ENCODE measurements at regions not wholly inside any gene's neighbourhood (a gene's known extent, or its start where the extent isn't known, plus 50 kb on each side); places are given as distances from the start of the nearest gene placed in this dataset.

GRCh38 chr1:168468822-168469221 lies 75.0 kb downstream of the XCL2 start:
- H3K4ac ChIP-seq (replicated peaks; ENCODE audit: insufficient read length, low read depth, low read length): no peak overlapping the region
- H3K27ac ChIP-seq (ENCODE audit: low read depth, low read length): no peak overlapping the region
- POLR2A ChIA-PET (ENCODE audit: partially characterized antibody): no interaction called here

More at GRCh38 chr1:168468822-168469221, 75.0 kb downstream of the XCL2 start:
- Histone ChIP-seq H4K8ac (ENCODE audit: extremely low read depth, insufficient read depth, low read length) (no peak overlapping the region), H3K23me2 (ENCODE audit: low read depth, low read length) (no peaks in the 10 kb centered on the region; the same call in 1 of the 2 replicates), H2BK12ac (ENCODE audit: low read depth, low read length) (no peak overlapping the region), H2BK15ac (ENCODE audit: low read length) (no peak overlapping the region), H2BK5ac (ENCODE audit: low read depth, low read length) (no peak overlapping the region), H3K36me3 (ENCODE audit: control insufficient read depth in 2 of 4, insufficient read depth in 4 of 4, low read length in 3 of 4) (no peaks in the 10 kb centered on the region), H3K56ac (replicated peaks; ENCODE audit: insufficient read length, low read depth, low read length) (no peak overlapping the region), H3K9ac (replicated peaks in 1 of 4; ENCODE audit: extremely low read depth in 1 of 4, low read depth in 3 of 4, low read length in 3 of 4) (no peak overlapping the region), H3K9me3 (ENCODE audit: insufficient read depth in 2 of 2, low read depth in 1 of 2, low read length in 1 of 2) (0 out of 4 replicates have a peak, but pooled peaks cover 0 to 1% of the 10 kb centered on the region in 2 experiments), H2BK120ac (replicated peaks; ENCODE audit: low read depth, low read length) (no peak overlapping the region), H4K5ac (ENCODE audit: insufficient read length, low read depth, low read length) (no peak overlapping the region), H3K27me3 (replicated peaks in 1 of 4; ENCODE audit: control insufficient read depth in 3 of 4, extremely low read depth in 1 of 4, insufficient read depth in 3 of 4, low read length in 3 of 4) (no peaks in the 10 kb centered on the region), H3K18ac (ENCODE audit: extremely low read depth, low read length) (no peak overlapping the region), H2AFZ (ENCODE audit: low read length) (no peak overlapping the region), H3K4me3 (ENCODE audit: extremely low read depth in 1 of 4, insufficient read depth in 2 of 4, low read depth in 3 of 4, low read length in 4 of 4) (no peak overlapping the region), H2AK5ac (ENCODE audit: low read depth, low read length) (no peak overlapping the region), H3K4me1 (replicated peaks in 1 of 4; ENCODE audit: control insufficient read depth in 3 of 4, insufficient read depth in 4 of 4, low read length in 3 of 4) (no peaks in the 10 kb centered on the region; a peak in 2 of 7 replicates), H3K14ac (ENCODE audit: insufficient read length) (no peak overlapping the region), H3K23ac (ENCODE audit: insufficient read length) (no peak overlapping the region), H4K20me1 (replicated peaks in 1 of 2; ENCODE audit: control insufficient read depth in 1 of 2, insufficient read depth in 2 of 2, low read length in 2 of 2) (no peaks in the 10 kb centered on the region), H2BK20ac (ENCODE audit: low read length) (no peak overlapping the region), H3K79me1 (ENCODE audit: low read depth, low read length) (no peaks in the 10 kb centered on the region), H3K79me2 (ENCODE audit: control insufficient read depth in 1 of 2, insufficient read depth in 2 of 2, low read length in 2 of 2) (no peaks in the 10 kb centered on the region), H3K4me2 (ENCODE audit: insufficient read depth in 1 of 2, low read depth in 2 of 2, low read length in 2 of 2) (no peak overlapping the region), H4K91ac (replicated peaks; ENCODE audit: insufficient read length, low read length) (no peak overlapping the region)
- DNase-seq (ENCODE audit: low read depth in 1 of 2, low spot score in 2 of 2): no peak
- FAIRE-seq: no peak
- CTCF ChIA-PET (ENCODE audit: partially characterized antibody): interaction anchor here (0.7 to 2.3 kb wide), 10 partner anchors 9 to 881 kb away, joined by 3 to 11 read pairs (median 4); no protein-coding TSS in a partner anchor
- TF ChIP-seq JUN (IDR thresholded peaks at IDR 0.05; ENCODE audit: low read depth, low read length): no peak
- TF ChIP-seq SIN3A (conservative IDR thresholded peaks at IDR 0.05 in 1 of 2, IDR thresholded peaks at IDR 0.05 in 1 of 2; ENCODE audit: low read depth in 1 of 2, low read length in 2 of 2): no peak
- TF ChIP-seq EP300 (IDR thresholded peaks at IDR 0.05; ENCODE audit: borderline replicate concordance in 1 of 2, low read depth in 2 of 2, low read length in 2 of 2): no peak
- no peak for TF ChIP-seq JUND (IDR thresholded peaks at IDR 0.05; ENCODE audit: low read length)
- no peak for TF ChIP-seq ZNF274 (IDR thresholded peaks at IDR 0.05; ENCODE audit: borderline replicate concordance, extremely low read depth, low read length)

Data from H1 (cell line).